Vagina (tissue), 2 donors: ENCODE measurements at regions not wholly inside any gene's neighbourhood (a gene's known extent, or its start where the extent isn't known, plus 50 kb on each side); places are given as distances from the start of the nearest gene placed in this dataset.

Experiments used
- DNase-seq, 2 donors: peaks; one replicate each; pipeline ENCODE4 v3.0.0-alpha.2; 2017; ENCODE audit errors: extremely low spot score in 2 of 2
- H3K27ac ChIP-seq: fragments of 200-600 bp; sonication (generic); one replicate; pipeline ENCODE4 v1.5.1; 2019
- H3K27me3 ChIP-seq: fragments of 200-600 bp; sonication (generic); one replicate; pipeline ENCODE4 v1.5.1; 2019
- H3K36me3 ChIP-seq, 2 donors: fragments of 200-600 bp; sonication (generic); one replicate each; pipeline ENCODE4 v1.5.1; 2017 to 2019
- H3K4me1 ChIP-seq: fragments of 200-600 bp; sonication (generic); one replicate; pipeline ENCODE4 v1.5.1; 2019
- H3K4me3 ChIP-seq, 2 donors: fragments of 200-600 bp; sonication (generic); 1 replicate in 1 of 2; 2 replicates in 1 of 2; pipeline ENCODE4 v1.5.1; 2016 to 2019
- H3K9me3 ChIP-seq: fragments of 200-600 bp; sonication (generic); one replicate; pipeline ENCODE4 v1.5.1; 2019
- POLR2A ChIP-seq, 2 donors: fragments of 450-650 bp; IDR thresholded peaks; one replicate each; pipeline ENCODE4 v1.6.1; 2017; ENCODE audit warnings: antibody characterized with exemption in 2 of 2, mild to moderate bottlenecking in 2 of 2, moderate library complexity in 2 of 2
- POLR2AphosphoS5 ChIP-seq, 2 donors: sonication (generic); formaldehyde crosslinking; IDR thresholded peaks; one replicate each; pipeline ENCODE4 v1.9.0; 2017; ENCODE audit warnings: antibody characterized with exemption in 2 of 2, mild to moderate bottlenecking in 2 of 2, low read depth in 1 of 2; ENCODE audit not compliant: insufficient read depth in 1 of 2
- intact Hi-C: fragments of 100-400 bp; cut with DNase I; formaldehyde crosslinking; loops from one replicate; pipeline ENCODE4 v1.15.1; 2023
- TF ChIP-seq, protein P1 (sequence below), 3 experiments: fragments of 450-650 bp in 2 of 3; fragments of 200-600 bp in 1 of 3; sonication (generic) in 1 of 3; IDR thresholded peaks; one replicate each; pipeline ENCODE4 v1.5.1; 2017 to 2019; ENCODE audit warnings: antibody characterized with exemption in 3 of 3, mild to moderate bottlenecking in 2 of 3, moderate library complexity in 2 of 3

GRCh38 chr10:78398382-78398781 lies 364.7 kb downstream of the RPS24 start:
- TF ChIP-seq POLR2AphosphoS5 (IDR thresholded peaks at IDR 0.05; ENCODE audit: insufficient read depth in 1 of 2, low read depth in 1 of 2) (no peak), POLR2A (IDR thresholded peaks at IDR 0.05) (no peak)
- TF ChIP-seq, protein P1, sequence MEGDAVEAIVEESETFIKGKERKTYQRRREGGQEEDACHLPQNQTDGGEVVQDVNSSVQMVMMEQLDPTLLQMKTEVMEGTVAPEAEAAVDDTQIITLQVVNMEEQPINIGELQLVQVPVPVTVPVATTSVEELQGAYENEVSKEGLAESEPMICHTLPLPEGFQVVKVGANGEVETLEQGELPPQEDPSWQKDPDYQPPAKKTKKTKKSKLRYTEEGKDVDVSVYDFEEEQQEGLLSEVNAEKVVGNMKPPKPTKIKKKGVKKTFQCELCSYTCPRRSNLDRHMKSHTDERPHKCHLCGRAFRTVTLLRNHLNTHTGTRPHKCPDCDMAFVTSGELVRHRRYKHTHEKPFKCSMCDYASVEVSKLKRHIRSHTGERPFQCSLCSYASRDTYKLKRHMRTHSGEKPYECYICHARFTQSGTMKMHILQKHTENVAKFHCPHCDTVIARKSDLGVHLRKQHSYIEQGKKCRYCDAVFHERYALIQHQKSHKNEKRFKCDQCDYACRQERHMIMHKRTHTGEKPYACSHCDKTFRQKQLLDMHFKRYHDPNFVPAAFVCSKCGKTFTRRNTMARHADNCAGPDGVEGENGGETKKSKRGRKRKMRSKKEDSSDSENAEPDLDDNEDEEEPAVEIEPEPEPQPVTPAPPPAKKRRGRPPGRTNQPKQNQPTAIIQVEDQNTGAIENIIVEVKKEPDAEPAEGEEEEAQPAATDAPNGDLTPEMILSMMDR (IDR thresholded peaks at IDR 0.05), result no peak
- no peak overlapping the region for H3K27ac ChIP-seq
- no peaks in the 10 kb centered on the region for H3K9me3 ChIP-seq
- H3K4me1 ChIP-seq, result no peaks in the 10 kb centered on the region
- intact Hi-C loops, result no loop called here
- H3K36me3 ChIP-seq, result no peaks in the 10 kb centered on the region
- DNase-seq, result no peak
- no peak overlapping the region for H3K4me3 ChIP-seq
- no peaks in the 10 kb centered on the region for H3K27me3 ChIP-seq

GRCh38 chr10:78401624-78402367 lies 368.1 kb downstream of the RPS24 start:
- Histone ChIP-seq H3K4me1 (peaks cover 5% of the 10 kb centered on the region), H3K27me3 (no peaks in the 10 kb centered on the region), H3K9me3 (no peaks in the 10 kb centered on the region), H3K36me3 (no peaks in the 10 kb centered on the region), H3K4me3 (no peak overlapping the region), H3K27ac (no peak overlapping the region)
- intact Hi-C loops, result no loop called here
- TF ChIP-seq, protein P1 (IDR thresholded peaks at IDR 0.05), result no peak
- TF ChIP-seq POLR2A (IDR thresholded peaks at IDR 0.05) (no peak), POLR2AphosphoS5 (IDR thresholded peaks at IDR 0.05; ENCODE audit: insufficient read depth in 1 of 2, low read depth in 1 of 2) (no peak)
- DNase-seq, result no peak

- no peaks in the 10 kb centered on the region for H3K27me3 ChIP-seq
- no peaks in the 10 kb centered on the region for H3K36me3 ChIP-seq
- H3K4me1 ChIP-seq, result peaks cover 12% of the 10 kb centered on the region
- no peaks in the 10 kb centered on the region for H3K9me3 ChIP-seq
- no peak for TF ChIP-seq POLR2AphosphoS5 (IDR thresholded peaks at IDR 0.05; ENCODE audit: insufficient read depth in 1 of 2, low read depth in 1 of 2)
- TF ChIP-seq, protein P1 (IDR thresholded peaks at IDR 0.05), result no peak
- no peak for TF ChIP-seq POLR2A (IDR thresholded peaks at IDR 0.05)
- no peak overlapping the region for H3K27ac ChIP-seq
- H3K4me3 ChIP-seq, result no peak overlapping the region
- no peak for DNase-seq
- intact Hi-C loops, result no loop called here
Observed at GRCh38 chr10:78402591-78402990, 368.9 kb downstream of the RPS24 start.

DNA sequence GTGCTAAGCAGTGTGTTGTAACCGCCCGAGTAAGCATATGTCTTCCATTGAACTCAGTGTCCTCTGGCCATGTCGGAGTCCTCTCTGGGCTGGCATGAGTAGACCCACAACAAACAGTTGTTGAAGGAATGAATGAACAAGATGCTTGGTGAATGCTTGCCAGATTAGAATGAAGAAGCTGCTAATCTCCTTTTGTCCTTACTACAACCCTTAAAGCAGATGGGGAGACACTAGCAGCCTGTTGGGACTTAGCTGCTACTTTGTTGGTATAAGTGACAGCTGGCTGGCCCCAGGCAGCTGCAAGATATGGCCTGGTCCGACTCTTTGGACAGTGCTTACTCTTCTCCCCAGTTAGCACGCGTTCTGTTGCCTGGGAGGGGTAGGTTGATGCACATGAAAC lies 370.1 kb downstream of the RPS24 start:
- no peak for DNase-seq
- Histone ChIP-seq H3K27ac (no peak overlapping the region), H3K4me3 (no peak overlapping the region), H3K36me3 (no peaks in the 10 kb centered on the region), H3K4me1 (peaks cover 22% of the 10 kb centered on the region), H3K27me3 (no peaks in the 10 kb centered on the region), H3K9me3 (no peaks in the 10 kb centered on the region)
- TF ChIP-seq, protein P1 (IDR thresholded peaks at IDR 0.05), result no peak
- TF ChIP-seq POLR2A (IDR thresholded peaks at IDR 0.05), result no peak
- no peak for TF ChIP-seq POLR2AphosphoS5 (IDR thresholded peaks at IDR 0.05; ENCODE audit: insufficient read depth in 1 of 2, low read depth in 1 of 2)
- intact Hi-C loops, result no loop called here

DNA sequence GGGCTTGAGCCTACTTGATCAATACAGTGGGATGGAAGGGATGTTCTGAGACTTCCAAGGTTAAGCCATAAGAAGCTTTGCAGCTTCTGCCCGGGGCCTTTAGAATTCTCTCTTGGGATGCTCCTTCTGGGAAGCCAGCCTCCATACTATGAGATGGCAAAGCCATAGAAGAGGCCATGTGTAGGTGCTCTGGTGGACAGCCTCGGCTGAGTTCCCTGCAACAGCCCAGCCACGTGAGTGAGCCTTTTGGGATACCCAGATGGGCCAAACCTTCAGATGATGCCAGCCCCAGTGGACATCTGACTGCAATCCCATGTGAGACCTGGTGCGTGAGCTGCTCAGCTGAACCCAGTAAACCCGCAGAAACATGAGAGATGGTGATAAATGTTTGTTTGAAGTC lies 370.6 kb downstream of the RPS24 start:
- no peak for DNase-seq
- H3K9me3 ChIP-seq, result no peaks in the 10 kb centered on the region
- no peak overlapping the region for H3K4me3 ChIP-seq
- H3K27me3 ChIP-seq, result no peaks in the 10 kb centered on the region
- H3K4me1 ChIP-seq, result peaks cover 26% of the 10 kb centered on the region
- H3K36me3 ChIP-seq, result no peaks in the 10 kb centered on the region
- intact Hi-C loops, result no loop called here
- TF ChIP-seq POLR2AphosphoS5 (IDR thresholded peaks at IDR 0.05; ENCODE audit: insufficient read depth in 1 of 2, low read depth in 1 of 2) (no peak), POLR2A (IDR thresholded peaks at IDR 0.05) (no peak)
- TF ChIP-seq, protein P1 (IDR thresholded peaks at IDR 0.05), result no peak
- no peak overlapping the region for H3K27ac ChIP-seq
